ENCODE measurements at regions not wholly inside any gene's neighbourhood (a gene's known extent, or its start where the extent isn't known, plus 50 kb on each side); places are given as distances from the start of the nearest gene placed in this dataset.

GRCh38 chr7:18419456-18419855 lies 76.1 kb upstream of the HDAC9 start (continued):
- no peak for TF ChIP-seq ZNF462 (CRISPR knock-in tag; IDR thresholded peaks at IDR 0.05)
- no peak for TF ChIP-seq EZH2 (IDR thresholded peaks at IDR 0.05; ENCODE audit: low read depth, unreplicated experiment)
- TF ChIP-seq ZNF114 (CRISPR knock-in tag; IDR thresholded peaks at IDR 0.05), result no peak

- Mint-ChIP-seq H3K27me3 (ENCODE audit: insufficient read depth, low read depth, poor library complexity) (peaks cover 3% of the 10 kb centered on the region), H3K27ac (no peak overlapping the region; the same call in 1 of the 2 replicates), H3K9me3 (no peaks in the 10 kb centered on the region; the same call in 2 of the 3 replicates), H3K4me3 (no peak overlapping the region), H3K4me1 (peaks cover 24% of the 10 kb centered on the region), H3K36me3 (ENCODE audit: low read depth) (no peaks in the 10 kb centered on the region)
- Histone ChIP-seq H3K79me2 (replicated peaks; ENCODE audit: insufficient read depth) (no peaks in the 10 kb centered on the region), H3K9me2 (ENCODE audit: insufficient read depth) (no peaks in the 10 kb centered on the region), H3K4me1 (ENCODE audit: insufficient read depth) (peaks cover 18% of the 10 kb centered on the region), H3F3A (replicated peaks; ENCODE audit: low read depth) (no peaks in the 10 kb centered on the region), H3K4me2 (no peak overlapping the region), H3K27ac (ENCODE audit: low read depth) (no peak overlapping the region), H3K36me3 (ENCODE audit: insufficient read depth) (no peaks in the 10 kb centered on the region), H4K20me1 (replicated peaks; ENCODE audit: insufficient read depth) (no peaks in the 10 kb centered on the region), H3K27me3 (ENCODE audit: insufficient read depth) (no peaks in the 10 kb centered on the region), H3K4me3 (no peak overlapping the region), H2AFZ (no peak overlapping the region)
- ATAC-seq (no peak), DNase-seq (ENCODE audit: low spot score) (no peak)
- TF ChIP-seq ETS1 (IDR thresholded peaks at IDR 0.05) (no peak), POLR2AphosphoS5 (IDR thresholded peaks at IDR 0.05; ENCODE audit: low read depth) (no peak), CTCF (conservative IDR thresholded peaks at IDR 0.05; ENCODE audit: low read depth in 2 of 2) (no peak), REST (IDR thresholded peaks at IDR 0.05; ENCODE audit: unreplicated experiment) (no peak), NANOG (IDR thresholded peaks at IDR 0.05; ENCODE audit: borderline replicate concordance) (no peak)
Measured at GRCh38 chr7:18420108-18420507, 75.4 kb upstream of the HDAC9 start.

Data from GM23338 (cell line).